Uterus (tissue), 2 donors: ENCODE measurements at regions not wholly inside any gene's neighbourhood (a gene's known extent, or its start where the extent isn't known, plus 50 kb on each side); places are given as distances from the start of the nearest gene placed in this dataset.

Experiments
- CTCF ChIP-seq, 4 experiments: fragments of 200-600 bp in 2 of 4; fragments of 450-650 bp in 2 of 4; sonication (generic) in 2 of 4; IDR thresholded peaks; one replicate each; pipeline ENCODE4 v1.5.1; 2016 to 2019; ENCODE audit warnings: antibody characterized with exemption in 4 of 4, mild to moderate bottlenecking in 2 of 4, moderate library complexity in 1 of 4
- POLR2A ChIP-seq, 2 donors: fragments of 450-650 bp; IDR thresholded peaks; one replicate each; pipeline ENCODE4 v1.6.1; 2016; ENCODE audit warnings: antibody characterized with exemption in 2 of 2, mild to moderate bottlenecking in 1 of 2, moderate library complexity in 1 of 2

GRCh38 chr2:125696560-125696959 is 959.4 kb upstream of the GYPC start:
- no peak for TF ChIP-seq CTCF (IDR thresholded peaks at IDR 0.05)
- TF ChIP-seq POLR2A (IDR thresholded peaks at IDR 0.05), result no peak
